HCEC 1CT (cell line): ENCODE measurements at regions not wholly inside any gene's neighbourhood (a gene's known extent, or its start where the extent isn't known, plus 50 kb on each side); places are given as distances from the start of the nearest gene placed in this dataset.
A peak's percentile ranks its signal among the peaks of the same experiment; 100 is the strongest.
"Not testable (repeated sequence)": the region's sequence is repeated elsewhere in the genome, so short reads cannot be mapped to it uniquely, and the experiment has no call there.

Source experiments
- DNase-seq: peaks from one replicate; pipeline ENCODE4 v3.0.0-alpha.2; 2017

GRCh38 chr17:45650561-45650960 is 133.6 kb upstream of the CRHR1 start:
- DNase-seq: peak; percentile 3

- no peak for DNase-seq
Measured at GRCh38 chr17:45651145-45651709, 132.9 kb upstream of the CRHR1 start.

GRCh38 chr17:45653616-45654015 is 130.5 kb upstream of the CRHR1 start:
- no peak for DNase-seq

GRCh38 chr17:45656527-45657181 is 127.5 kb upstream of the CRHR1 start:
- no peak for DNase-seq

GRCh38 chr17:45660474-45660873 is 123.6 kb upstream of the CRHR1 start:
- DNase-seq: no peak

- DNase-seq: no peak
Measured at GRCh38 chr17:45662432-45662831, 121.7 kb upstream of the CRHR1 start.

- DNase-seq: no peak
Measured at GRCh38 chr17:45663772-45664171, 120.3 kb upstream of the CRHR1 start.

GRCh38 chr17:45664921-45665320 is 119.2 kb upstream of the CRHR1 start:
- no peak for DNase-seq

- DNase-seq: no peak
Measured at GRCh38 chr17:45666046-45666600, 118.0 kb upstream of the CRHR1 start.

- DNase-seq: no peak
Measured at GRCh38 chr17:45666641-45667040, 117.5 kb upstream of the CRHR1 start.

GRCh38 chr17:45667591-45668171 is 116.4 kb upstream of the CRHR1 start:
- no peak for DNase-seq

- no peak for DNase-seq
Measured at GRCh38 chr17:45668316-45668715, 115.8 kb upstream of the CRHR1 start.

- DNase-seq: no peak
Measured at GRCh38 chr17:45672301-45672700, 111.8 kb upstream of the CRHR1 start.

- DNase-seq: no peak
Measured at GRCh38 chr17:45672792-45673191, 111.3 kb upstream of the CRHR1 start.

GRCh38 chr17:45673759-45674158 is 110.4 kb upstream of the CRHR1 start:
- DNase-seq: not testable (repeated sequence)

- DNase-seq: no peak
Measured at GRCh38 chr17:45675012-45675411, 109.1 kb upstream of the CRHR1 start.

- no peak for DNase-seq
Measured at GRCh38 chr17:45675892-45676291, 108.2 kb upstream of the CRHR1 start.

- DNase-seq: no peak
Measured at GRCh38 chr17:45676695-45677094, 107.4 kb upstream of the CRHR1 start.

- peak; percentile 28 for DNase-seq
Measured at GRCh38 chr17:45677770-45678169, 106.3 kb upstream of the CRHR1 start.

- DNase-seq: no peak
Measured at GRCh38 chr17:45679426-45679825, 104.7 kb upstream of the CRHR1 start.

- DNase-seq: no peak
Measured at GRCh38 chr17:45680360-45680759, 103.8 kb upstream of the CRHR1 start.

- no peak for DNase-seq
Measured at GRCh38 chr17:45681706-45682105, 102.4 kb upstream of the CRHR1 start.

GRCh38 chr17:45686250-45686649 is 97.9 kb upstream of the CRHR1 start:
- DNase-seq: no peak

GRCh38 chr17:45687594-45687993 is 96.5 kb upstream of the CRHR1 start:
- no peak for DNase-seq
